Iris pigment epithelial cell (primary cell): ENCODE measurements at regions not wholly inside any gene's neighbourhood (a gene's known extent, or its start where the extent isn't known, plus 50 kb on each side); places are given as distances from the start of the nearest gene placed in this dataset.
"Not testable (repeated sequence)": the region's sequence is repeated elsewhere in the genome, so short reads cannot be mapped to it uniquely, and the experiment has no call there.

Experiments used
- DNase-seq: peaks from one replicate; pipeline ENCODE4 v3.0.0-alpha.2; 2011; ENCODE audit warnings: low read depth

GRCh38 chr2:35298493-35298892, 1057.1 kb upstream of the CRIM1 start:
- peak; percentile 66 for DNase-seq

- DNase-seq = no peak
Measured at GRCh38 chr2:35297403-35297802, 1058.2 kb upstream of the CRIM1 start.

DNA sequence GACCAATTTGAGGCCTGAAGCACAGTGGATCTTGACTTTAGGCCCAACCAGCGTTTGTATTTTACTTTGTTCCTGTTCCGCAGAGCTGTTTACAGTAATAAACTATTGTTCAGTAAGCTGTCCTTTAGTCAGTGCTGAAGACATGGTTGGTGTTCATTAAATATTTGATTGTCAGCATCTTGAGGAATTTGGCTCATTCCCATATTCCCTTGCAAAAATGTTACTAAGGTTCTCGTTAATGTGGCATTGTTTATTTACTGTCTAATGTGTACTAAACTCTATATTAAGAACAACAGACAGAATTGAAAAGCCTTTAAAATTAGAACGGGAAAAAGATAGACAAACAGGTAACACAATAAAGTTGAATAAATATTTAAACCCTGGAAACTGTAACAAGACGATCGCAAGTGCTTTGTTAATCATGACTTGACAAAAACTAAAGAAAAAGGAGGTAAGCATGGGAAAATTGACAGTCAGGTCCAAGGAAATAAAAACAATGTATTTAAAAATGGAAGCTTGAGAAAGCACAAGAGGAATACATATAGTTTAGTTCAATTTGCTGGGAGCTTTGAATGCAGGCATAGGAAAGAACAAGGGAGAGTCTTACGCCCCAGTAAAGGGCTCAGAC, 1060.8 kb upstream of the CRIM1 start:
- DNase-seq = no peak

GRCh38 chr2:35293261-35293660, 1062.3 kb upstream of the CRIM1 start:
- no peak for DNase-seq

DNA sequence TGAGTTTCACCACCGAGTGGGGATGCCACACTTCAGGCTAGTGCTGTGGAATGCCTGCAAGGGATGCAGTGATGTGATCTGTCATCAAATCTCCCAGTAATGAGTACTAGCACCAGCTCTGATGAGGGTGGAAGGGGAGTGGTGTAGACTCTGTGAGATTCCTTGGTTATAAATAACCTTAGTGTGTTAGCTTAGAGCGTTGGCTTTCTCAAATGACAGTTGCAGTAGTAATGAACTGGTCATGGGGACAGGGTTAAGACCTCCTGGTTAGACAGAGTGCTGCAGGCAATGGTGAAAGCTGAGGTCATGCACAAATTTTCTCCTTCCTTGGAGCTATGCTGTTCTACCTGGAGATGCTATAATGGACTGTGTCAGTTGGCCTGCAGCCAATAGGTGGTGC, 1063.4 kb upstream of the CRIM1 start:
- DNase-seq = no peak

DNA sequence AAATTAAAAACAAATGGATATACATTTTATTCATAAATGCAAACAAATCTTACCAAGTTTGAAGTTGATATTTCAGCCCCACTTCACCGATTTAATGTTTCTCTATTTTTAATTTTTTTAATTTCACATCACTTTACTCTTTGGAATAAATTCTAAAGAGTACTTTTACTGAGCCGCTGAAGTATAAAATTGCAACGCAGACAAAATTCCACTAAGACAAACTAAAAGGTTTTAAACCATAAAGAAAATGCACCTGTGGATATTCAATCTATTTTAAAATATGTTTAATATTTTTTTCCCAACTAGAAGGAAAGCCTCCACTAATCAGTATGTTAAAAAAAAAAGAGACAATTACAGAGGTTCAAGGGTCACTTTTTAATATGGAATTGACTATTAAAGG, 1073.9 kb upstream of the CRIM1 start:
- DNase-seq = no peak

- no peak for DNase-seq
Measured at GRCh38 chr2:35255826-35256225, 1099.8 kb upstream of the CRIM1 start.

DNA sequence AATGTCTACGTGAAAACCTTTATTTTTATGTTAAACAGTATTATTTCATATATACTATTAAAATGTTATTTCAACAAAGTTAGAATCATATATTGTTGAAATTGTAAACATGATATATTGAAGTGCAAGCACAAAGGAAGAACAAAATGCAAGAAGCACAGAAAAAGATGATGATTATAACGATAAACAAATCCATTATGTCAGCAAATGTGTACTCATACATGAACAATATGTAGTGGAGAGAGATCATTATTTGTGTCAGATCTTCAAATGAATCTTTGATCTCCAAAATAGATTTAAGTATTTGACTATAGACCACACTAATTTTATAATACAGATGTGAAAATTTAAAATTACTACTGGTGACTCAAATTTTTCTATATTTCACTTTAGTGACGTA, 1104.4 kb upstream of the CRIM1 start:
- DNase-seq = no peak

DNA sequence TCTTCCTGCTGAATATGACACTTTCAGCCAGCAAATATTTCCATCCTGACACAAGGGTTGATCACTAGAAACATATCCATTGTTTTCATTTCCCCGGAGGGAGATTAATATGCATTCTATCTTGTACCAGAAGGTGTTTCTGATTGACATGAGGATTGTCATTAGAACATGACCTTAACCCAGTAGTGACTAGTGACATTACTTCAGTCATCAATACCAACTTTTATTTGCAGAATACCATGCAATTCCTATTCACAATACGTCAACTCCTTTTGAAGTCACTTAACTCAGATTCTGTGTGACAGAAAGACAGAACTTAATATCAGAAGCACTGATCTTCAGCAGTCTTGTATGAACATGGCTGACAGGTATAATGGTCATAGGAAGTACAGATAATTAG, 1108.9 kb upstream of the CRIM1 start:
- no peak for DNase-seq

DNA sequence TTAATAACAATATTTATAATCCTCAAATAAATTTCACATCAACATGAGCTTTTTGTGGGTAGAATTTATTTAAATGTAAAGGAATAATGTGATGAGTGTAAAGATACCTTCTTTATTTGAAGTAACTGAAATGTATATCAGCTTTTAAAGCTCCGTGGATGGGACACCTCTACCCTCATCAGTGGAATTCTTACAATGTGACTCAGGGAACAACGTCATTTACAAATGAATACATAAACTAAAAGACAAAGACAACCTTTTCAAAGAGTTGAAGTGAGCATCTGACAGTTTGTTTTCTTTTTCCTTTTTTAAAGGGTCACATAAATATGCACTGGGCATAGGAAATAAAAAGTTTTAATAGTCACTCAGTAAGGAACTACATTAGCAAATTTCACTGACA, 1127.0 kb upstream of the CRIM1 start:
- no peak for DNase-seq

- DNase-seq = peak; percentile 1
Measured at GRCh38 chr2:35220461-35220860, 1135.1 kb upstream of the CRIM1 start.

DNA sequence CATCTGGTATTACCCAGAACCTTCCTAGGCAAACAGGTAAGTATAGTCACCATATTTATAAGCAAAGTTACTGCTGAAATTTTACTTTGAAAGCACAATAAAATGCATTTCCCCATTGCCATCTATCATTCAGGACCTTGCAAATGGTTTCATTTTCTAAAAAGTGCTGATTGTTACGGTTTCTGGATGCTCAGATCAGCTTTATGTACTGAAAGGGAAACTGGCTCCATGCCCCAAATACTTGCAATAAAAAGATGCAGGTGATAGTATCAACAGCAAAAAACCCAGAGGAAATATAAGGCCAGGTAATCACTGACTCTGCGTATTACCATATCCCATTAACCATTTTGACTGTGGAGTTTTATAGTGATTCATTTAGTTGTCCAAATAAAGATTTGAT, 1150.7 kb upstream of the CRIM1 start:
- DNase-seq = no peak

DNA sequence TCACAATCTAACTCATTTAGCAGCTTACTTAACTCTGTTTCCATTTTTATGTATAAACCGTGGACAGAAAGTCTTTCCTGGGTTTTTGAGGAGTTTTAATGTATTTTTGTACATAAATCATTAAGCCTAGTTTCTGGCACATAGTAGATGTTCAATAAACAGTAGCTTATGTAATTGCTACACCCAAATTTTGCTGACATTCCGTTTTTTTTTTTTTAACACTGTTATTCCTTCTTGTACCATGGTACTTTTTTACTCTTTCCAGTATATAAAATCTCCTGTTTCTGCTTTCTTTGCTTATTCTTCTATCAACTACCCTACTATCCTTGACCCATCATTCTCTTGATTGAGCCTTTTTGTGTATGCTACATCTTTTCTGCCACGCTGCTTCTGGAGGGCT, 1151.3 kb upstream of the CRIM1 start:
- DNase-seq = no peak

- DNase-seq = no peak
Measured at GRCh38 chr2:35199298-35199697, 1156.3 kb upstream of the CRIM1 start.

GRCh38 chr2:35185861-35186412, 1169.6 kb upstream of the CRIM1 start:
- DNase-seq = no peak

GRCh38 chr2:35184471-35184870, 1171.1 kb upstream of the CRIM1 start:
- no peak for DNase-seq

GRCh38 chr2:35176726-35177125, 1178.9 kb upstream of the CRIM1 start:
- not testable (repeated sequence) for DNase-seq

GRCh38 chr2:35174845-35175244, 1180.7 kb upstream of the CRIM1 start:
- no peak for DNase-seq

GRCh38 chr2:35172687-35173086, 1182.9 kb upstream of the CRIM1 start:
- no peak for DNase-seq

GRCh38 chr2:35168351-35168750, 1187.2 kb upstream of the CRIM1 start:
- DNase-seq = no peak

- DNase-seq = no peak
Measured at GRCh38 chr2:35163948-35164347, 1191.6 kb upstream of the CRIM1 start.

GRCh38 chr2:35160871-35161270, 1194.7 kb upstream of the CRIM1 start:
- DNase-seq = no peak

DNA sequence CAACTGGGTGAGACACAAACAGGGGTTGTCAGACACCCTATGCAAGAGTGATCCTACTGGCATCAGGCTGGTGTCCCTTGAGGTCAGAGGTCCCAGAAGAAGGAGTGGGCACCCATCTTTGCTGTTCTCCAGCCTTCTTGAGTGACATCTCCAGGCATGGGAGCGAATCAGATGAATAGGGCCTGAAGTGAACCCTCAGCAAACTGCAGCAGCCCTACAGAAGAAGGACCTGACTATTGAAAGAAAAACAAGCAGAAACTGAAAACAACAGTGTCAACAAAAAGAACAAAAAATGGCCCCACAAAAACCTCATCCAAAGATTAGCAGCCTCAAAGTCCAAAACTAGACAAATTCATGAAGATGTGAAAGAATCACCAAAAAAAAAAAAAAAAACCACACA, 1229.7 kb upstream of the CRIM1 start:
- DNase-seq = no peak

DNA sequence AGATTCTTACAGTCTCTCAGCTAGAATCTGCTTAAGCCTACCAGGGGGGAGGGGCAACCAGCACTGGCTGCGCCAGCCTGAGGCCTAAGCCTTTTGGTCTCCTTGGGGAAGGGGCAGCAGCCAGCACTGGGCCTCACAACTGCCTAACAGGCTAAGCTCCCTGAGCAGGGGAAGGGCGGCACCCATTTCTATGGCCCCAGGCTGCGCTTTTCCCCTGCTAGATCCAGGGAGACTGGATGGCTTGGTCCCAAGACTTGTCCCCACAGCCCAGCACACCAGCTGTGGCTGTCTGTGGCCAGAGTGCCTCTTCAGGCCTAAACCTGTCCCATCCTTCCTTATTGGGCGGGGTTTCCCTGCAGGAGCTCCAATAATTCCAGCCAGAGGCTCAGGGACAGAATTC, 1230.3 kb upstream of the CRIM1 start:
- DNase-seq = no peak
